Heart right ventricle (tissue), 16 donors: ENCODE measurements at regions not wholly inside any gene's neighbourhood (a gene's known extent, or its start where the extent isn't known, plus 50 kb on each side); places are given as distances from the start of the nearest gene placed in this dataset.
A peak's percentile ranks its signal among the peaks of the same experiment; 100 is the strongest.

ENCODE experiments used
- ATAC-seq, 8 donors: fragments of 200-7000 bp; cut with Tn5 transposase; one replicate each; pipeline ENCODE4 v1.9.1; 2020; ENCODE audit warnings: mild to moderate bottlenecking in 8 of 8, moderate library complexity in 8 of 8, moderate number of reproducible peaks in 1 of 8
- DNase-seq, 2 donors: peaks; one replicate each; pipeline ENCODE4 v3.0.0-alpha.2; 2020
- H3K27ac ChIP-seq, 10 donors: fragments of 200-600 bp; sonication (generic) in 2 of 10; one replicate each; pipeline versions ENCODE4 v1.5.0 to v1.8.0; 2020 to 2022; ENCODE audit warnings: mild to moderate bottlenecking in 3 of 10
- H3K27me3 ChIP-seq, 7 donors: fragments of 200-600 bp; one replicate each; pipeline ENCODE4 v1.8.0; 2021 to 2022; ENCODE audit warnings: mild to moderate bottlenecking in 2 of 7
- H3K36me3 ChIP-seq, 9 donors: fragments of 200-600 bp; sonication (generic) in 1 of 9; one replicate each; pipeline versions ENCODE4 v1.5.0 to v1.8.0; 2020 to 2022; ENCODE audit warnings: mild to moderate bottlenecking in 2 of 9
- H3K4me1 ChIP-seq, 9 donors: fragments of 200-600 bp; sonication (generic) in 1 of 9; one replicate each; pipeline versions ENCODE4 v1.5.0 to v1.8.0; 2020 to 2022; ENCODE audit warnings: mild to moderate bottlenecking in 4 of 9
- H3K4me3 ChIP-seq, 10 donors: fragments of 200-600 bp; sonication (generic) in 2 of 10; one replicate each; pipeline versions ENCODE4 v1.5.0 to v1.8.0; 2020 to 2022; ENCODE audit warnings: mild to moderate bottlenecking in 7 of 10, moderate library complexity in 2 of 10
- H3K9me3 ChIP-seq, 11 donors: fragments of 200-600 bp in 10 of 11; sonication (generic) in 2 of 11; one replicate each; pipeline versions ENCODE4 v1.5.0 to v1.8.0; 2013 to 2022; ENCODE audit warnings: mild to moderate bottlenecking in 2 of 11, control low read depth in 1 of 11, moderate library complexity in 1 of 11
- CTCF ChIP-seq, 9 donors: fragments of 200-600 bp; sonication (generic) in 2 of 9; IDR thresholded peaks; one replicate each; pipeline versions ENCODE4 v1.5.0 to v1.8.0; 2021 to 2022; ENCODE audit warnings: antibody characterized with exemption in 9 of 9, mild to moderate bottlenecking in 5 of 9, moderate library complexity in 1 of 9
- WGBS, 2 donors: extraction: QIAGEN DNeasy Blood & Tissue Kit; methylation state at CpG; one replicate each; pipeline ENCODE4 v1.1.7; 2013; ENCODE audit warnings: inconsistent platforms in 1 of 2; 5-methylcytosine and 5-hydroxymethylcytosine counted together
- intact Hi-C, 10 donors: fragments of 100-400 bp; cut with DNase I; formaldehyde crosslinking; loops; one replicate each; pipeline versions ENCODE4 v1.11.1 to v1.14.2; 2022
- donor health status: Arrhythmogenic right ventricular cardiomyopathy.
- donor health status: ischemic (EF 13 %, LVEDD 7.1; RV severe dilation, severe dysfunction).
- donor health status: healthy with polysubstance abuse.
- donor health status: DM: no; HTN: yes; CAD: no.
- donor health status: DM: no; HTN: no; CAD: no.
- donor health status: ischemic (EF 25% LVEDD 6.9; RV normal size, moderate dysfunction).
- donor health status: ischemic (EF 25% LVEDD 5.7; RV mildly dilated, moderate dysfunction).
- donor health status: healthy.
- donor health status: DM: yes; HTN: yes; CAD: no.
- donor health status: Ischemic cardiomyopathy.
- donor health status: ischemic (EF 35%, LVEDD 5.7; RV mildly dilated, moderate dysfunction).
- donor health status: nonischemic (EF 11% LVEDD 7.7; RV severe dilation, severe dysfunction).
- donor health status: DM: yes; HTN: yes; CAD: no.
- donor health status: PGD.
- donor health status: ischemic (EF 29% LVEDD 5.4; RV normal size, mild dysfunction).
- donor health status: nonischemic (EF 23%, LVEDD 6.1; RV moderate dilation, normal function).

- Histone ChIP-seq H3K4me3 (no peak overlapping the region), H3K27ac (peak overlapping the region in 1 of 10 donors; percentile 71), H3K36me3 (no peaks in the 10 kb centered on the region), H3K4me1 (peaks cover 0 to 53% (median 12%) of the 10 kb centered on the region in 9 donors), H3K27me3 (no peaks in the 10 kb centered on the region), H3K9me3 (no peaks in the 10 kb centered on the region)
- DNase-seq = no peak
- intact Hi-C loops = loop anchor here in 1 of 10 donors (2.0 kb wide), 1 partner anchor 25 kb away; no protein-coding TSS in a partner anchor
- 66 to 74% methylated on average over 6 of the region's 6 CpGs for WGBS, 2 donors
- TF ChIP-seq CTCF (IDR thresholded peaks at IDR 0.05) = no peak
- peak in 7 of 8 donors; percentile 36 to 57 (median 46) for ATAC-seq
These were observed 100.0 kb upstream of the MAN1A1 start for GRCh38 chr6:119449331-119450156.

- Histone ChIP-seq H3K27ac (peak overlapping the region in 1 of 10 donors; percentile 71), H3K4me1 (peaks cover 0 to 64% (median 14%) of the 10 kb centered on the region in 9 donors), H3K9me3 (no peaks in the 10 kb centered on the region), H3K36me3 (no peaks in the 10 kb centered on the region), H3K4me3 (no peak overlapping the region), H3K27me3 (no peaks in the 10 kb centered on the region)
- intact Hi-C loops = loop anchor here in 1 of 10 donors (2.0 kb wide), 1 partner anchor 27 kb away; no protein-coding TSS in a partner anchor
- TF ChIP-seq CTCF (IDR thresholded peaks at IDR 0.05) = no peak
- ATAC-seq = no peak
- 93 to 96% methylated on average over 3 of the region's 3 CpGs for WGBS, 2 donors
- no peak for DNase-seq
These were observed 98.4 kb upstream of the MAN1A1 start for GRCh38 chr6:119447921-119448320.

- no peaks in the 10 kb centered on the region for H3K9me3 ChIP-seq
- no peaks in the 10 kb centered on the region for H3K27me3 ChIP-seq
- intact Hi-C loops = no loop called here
- H3K4me1 ChIP-seq = peaks cover 0 to 70% (median 15%) of the 10 kb centered on the region in 9 donors
- 53 to 77% methylated on average over 2 of the region's 2 CpGs for WGBS, 2 donors
- peak overlapping the region in 3 of 10 donors; percentile 10 to 45 (median 15) for H3K27ac ChIP-seq
- TF ChIP-seq CTCF (IDR thresholded peaks at IDR 0.05) = no peak
- no peak overlapping the region for H3K4me3 ChIP-seq
- H3K36me3 ChIP-seq = no peaks in the 10 kb centered on the region
- ATAC-seq (peak in 3 of 8 donors; percentile 35 to 66 (median 40)), DNase-seq (peak in 1 of 2 donors; percentile 36)
These were observed 97.0 kb upstream of the MAN1A1 start for GRCh38 chr6:119446609-119447008.

GRCh38 chr6:119446115-119446554, 96.6 kb upstream of the MAN1A1 start:
- no peak for TF ChIP-seq CTCF (IDR thresholded peaks at IDR 0.05)
- Histone ChIP-seq H3K9me3 (no peaks in the 10 kb centered on the region), H3K27ac (peak overlapping the region in 3 of 10 donors; percentile 10 to 45 (median 15)), H3K4me1 (peaks cover 0 to 70% (median 15%) of the 10 kb centered on the region in 9 donors), H3K36me3 (no peaks in the 10 kb centered on the region), H3K4me3 (no peak overlapping the region), H3K27me3 (no peaks in the 10 kb centered on the region)
- DNase-seq (no peak), ATAC-seq (peak in 1 of 8 donors; percentile 62)
- intact Hi-C loops = no loop called here
- 87 to 97% methylated on average over 1 of the region's 1 CpG for WGBS, 2 donors
